WTC11 (cell line): ENCODE measurements at regions not wholly inside any gene's neighbourhood (a gene's known extent, or its start where the extent isn't known, plus 50 kb on each side); places are given as distances from the start of the nearest gene placed in this dataset.
"Not testable (repeated sequence)": the region's sequence is repeated elsewhere in the genome, so short reads cannot be mapped to it uniquely, and the experiment has no call there.

ENCODE experiments used
- CREB1 ChIP-seq: sonication (generic); formaldehyde crosslinking; IDR thresholded peaks from 2 replicates; pipeline ENCODE4 v1.8.0; 2023; ENCODE audit warnings: mild to moderate bottlenecking, missing genetic modification reagents
- CREM ChIP-seq: sonication (generic); formaldehyde crosslinking; IDR thresholded peaks from 2 replicates; pipeline ENCODE4 v1.8.1; 2022; ENCODE audit warnings: mild to moderate bottlenecking, missing genetic modification reagents, moderate library complexity
- CTCF ChIP-seq: fragments of 200-600 bp; IDR thresholded peaks from 2 replicates; pipeline ENCODE4 v1.8.0; 2022; ENCODE audit warnings: antibody characterized with exemption
- E2F5 ChIP-seq: sonication (generic); formaldehyde crosslinking; IDR thresholded peaks from 2 replicates; pipeline ENCODE4 v1.8.1; 2022; ENCODE audit warnings: mild to moderate bottlenecking, moderate library complexity, missing genetic modification reagents
- ESRRA ChIP-seq: sonication (generic); formaldehyde crosslinking; IDR thresholded peaks from 2 replicates; pipeline ENCODE4 v1.8.1; 2022; ENCODE audit warnings: mild to moderate bottlenecking, missing genetic modification reagents, borderline replicate concordance
- FOXJ3 ChIP-seq: sonication (generic); formaldehyde crosslinking; IDR thresholded peaks from 2 replicates; pipeline ENCODE4 v1.9.0; 2021; ENCODE audit warnings: missing genetic modification reagents, mild to moderate bottlenecking, borderline replicate concordance
- GTF2I ChIP-seq: fragments of 250-450 bp; sonication (Bioruptor Pico); conservative IDR thresholded peaks from 2 replicates; pipeline ENCODE4 v1.4.0; 2021; ENCODE audit warnings: mild to moderate bottlenecking
- MXD4 ChIP-seq: fragments of 250-450 bp; sonication (Bioruptor Pico); IDR thresholded peaks from 2 replicates; pipeline ENCODE4 v1.8.0; 2021; ENCODE audit warnings: mild to moderate bottlenecking, moderate library complexity, borderline replicate concordance
- SP1 ChIP-seq: sonication (generic); formaldehyde crosslinking; conservative IDR thresholded peaks from 2 replicates; pipeline ENCODE4 v1.8.1; 2022; ENCODE audit warnings: missing genetic modification reagents
- ZNF317 ChIP-seq: sonication (generic); formaldehyde crosslinking; IDR thresholded peaks from 2 replicates; pipeline ENCODE4 v1.8.1; 2023; ENCODE audit warnings: low read depth, mild to moderate bottlenecking, moderate library complexity, missing genetic modification reagents, borderline replicate concordance
- ZNF416 ChIP-seq: fragments of 250-450 bp; sonication (Bioruptor Pico); IDR thresholded peaks from 2 replicates; pipeline ENCODE4 v1.9.0; 2021; ENCODE audit warnings: mild to moderate bottlenecking, inconsistent platforms
- TF ChIP-seq, protein P1 (sequence below): sonication (generic); formaldehyde crosslinking; IDR thresholded peaks from 2 replicates; pipeline ENCODE4 v1.8.0; 2023; ENCODE audit warnings: mild to moderate bottlenecking, missing genetic modification reagents

DNA sequence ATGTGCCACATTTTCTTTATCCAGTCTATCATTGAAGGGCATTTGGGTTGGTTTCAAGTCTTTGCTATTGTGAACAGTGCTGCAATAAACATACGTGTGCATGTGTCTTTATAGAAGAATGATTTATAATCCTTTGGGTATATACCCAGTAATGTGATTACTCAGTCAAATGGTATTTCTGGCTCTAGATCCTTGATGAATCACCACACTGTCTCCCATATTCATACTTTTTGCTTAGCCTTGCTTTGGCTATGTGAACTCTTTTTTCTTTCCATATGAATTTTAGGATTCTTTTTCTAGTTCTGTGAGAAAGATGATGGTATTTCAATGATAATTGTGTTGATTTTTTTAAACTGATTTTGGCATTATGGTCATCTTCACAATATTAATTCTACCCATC lies 530.1 kb downstream of the SLC6A15 start:
- TF ChIP-seq FOXJ3; ZNF317 (CRISPR knock-in tag); E2F5 (CRISPR knock-in tag); SP1 (CRISPR knock-in tag); CTCF; MXD4 (CRISPR knock-in tag); ZNF416 (CRISPR knock-in tag); CREB1 (CRISPR knock-in tag); CREM (CRISPR knock-in tag); ESRRA (CRISPR knock-in tag); GTF2I (CRISPR knock-in tag): not testable (repeated sequence)
- TF ChIP-seq, protein P1, sequence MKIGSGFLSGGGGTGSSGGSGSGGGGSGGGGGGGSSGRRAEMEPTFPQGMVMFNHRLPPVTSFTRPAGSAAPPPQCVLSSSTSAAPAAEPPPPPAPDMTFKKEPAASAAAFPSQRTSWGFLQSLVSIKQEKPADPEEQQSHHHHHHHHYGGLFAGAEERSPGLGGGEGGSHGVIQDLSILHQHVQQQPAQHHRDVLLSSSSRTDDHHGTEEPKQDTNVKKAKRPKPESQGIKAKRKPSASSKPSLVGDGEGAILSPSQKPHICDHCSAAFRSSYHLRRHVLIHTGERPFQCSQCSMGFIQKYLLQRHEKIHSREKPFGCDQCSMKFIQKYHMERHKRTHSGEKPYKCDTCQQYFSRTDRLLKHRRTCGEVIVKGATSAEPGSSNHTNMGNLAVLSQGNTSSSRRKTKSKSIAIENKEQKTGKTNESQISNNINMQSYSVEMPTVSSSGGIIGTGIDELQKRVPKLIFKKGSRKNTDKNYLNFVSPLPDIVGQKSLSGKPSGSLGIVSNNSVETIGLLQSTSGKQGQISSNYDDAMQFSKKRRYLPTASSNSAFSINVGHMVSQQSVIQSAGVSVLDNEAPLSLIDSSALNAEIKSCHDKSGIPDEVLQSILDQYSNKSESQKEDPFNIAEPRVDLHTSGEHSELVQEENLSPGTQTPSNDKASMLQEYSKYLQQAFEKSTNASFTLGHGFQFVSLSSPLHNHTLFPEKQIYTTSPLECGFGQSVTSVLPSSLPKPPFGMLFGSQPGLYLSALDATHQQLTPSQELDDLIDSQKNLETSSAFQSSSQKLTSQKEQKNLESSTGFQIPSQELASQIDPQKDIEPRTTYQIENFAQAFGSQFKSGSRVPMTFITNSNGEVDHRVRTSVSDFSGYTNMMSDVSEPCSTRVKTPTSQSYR (CRISPR knock-in tag), result not testable (repeated sequence)
